ENCODE measurements at regions not wholly inside any gene's neighbourhood (a gene's known extent, or its start where the extent isn't known, plus 50 kb on each side); places are given as distances from the start of the nearest gene placed in this dataset.

GRCh38 chr13:97758317-97758716 is 195.2 kb upstream of the IPO5 start:
- no peak for TF ChIP-seq CTCF (IDR thresholded peaks at IDR 0.05)
- TF ChIP-seq, protein P1, sequence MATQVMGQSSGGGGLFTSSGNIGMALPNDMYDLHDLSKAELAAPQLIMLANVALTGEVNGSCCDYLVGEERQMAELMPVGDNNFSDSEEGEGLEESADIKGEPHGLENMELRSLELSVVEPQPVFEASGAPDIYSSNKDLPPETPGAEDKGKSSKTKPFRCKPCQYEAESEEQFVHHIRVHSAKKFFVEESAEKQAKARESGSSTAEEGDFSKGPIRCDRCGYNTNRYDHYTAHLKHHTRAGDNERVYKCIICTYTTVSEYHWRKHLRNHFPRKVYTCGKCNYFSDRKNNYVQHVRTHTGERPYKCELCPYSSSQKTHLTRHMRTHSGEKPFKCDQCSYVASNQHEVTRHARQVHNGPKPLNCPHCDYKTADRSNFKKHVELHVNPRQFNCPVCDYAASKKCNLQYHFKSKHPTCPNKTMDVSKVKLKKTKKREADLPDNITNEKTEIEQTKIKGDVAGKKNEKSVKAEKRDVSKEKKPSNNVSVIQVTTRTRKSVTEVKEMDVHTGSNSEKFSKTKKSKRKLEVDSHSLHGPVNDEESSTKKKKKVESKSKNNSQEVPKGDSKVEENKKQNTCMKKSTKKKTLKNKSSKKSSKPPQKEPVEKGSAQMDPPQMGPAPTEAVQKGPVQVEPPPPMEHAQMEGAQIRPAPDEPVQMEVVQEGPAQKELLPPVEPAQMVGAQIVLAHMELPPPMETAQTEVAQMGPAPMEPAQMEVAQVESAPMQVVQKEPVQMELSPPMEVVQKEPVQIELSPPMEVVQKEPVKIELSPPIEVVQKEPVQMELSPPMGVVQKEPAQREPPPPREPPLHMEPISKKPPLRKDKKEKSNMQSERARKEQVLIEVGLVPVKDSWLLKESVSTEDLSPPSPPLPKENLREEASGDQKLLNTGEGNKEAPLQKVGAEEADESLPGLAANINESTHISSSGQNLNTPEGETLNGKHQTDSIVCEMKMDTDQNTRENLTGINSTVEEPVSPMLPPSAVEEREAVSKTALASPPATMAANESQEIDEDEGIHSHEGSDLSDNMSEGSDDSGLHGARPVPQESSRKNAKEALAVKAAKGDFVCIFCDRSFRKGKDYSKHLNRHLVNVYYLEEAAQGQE (IDR thresholded peaks at IDR 0.05; ENCODE audit: insufficient read depth in 1 of 2, low read depth in 2 of 2, low read length in 1 of 2): no peak
